WTC11 (cell line): ENCODE measurements at regions not wholly inside any gene's neighbourhood (a gene's known extent, or its start where the extent isn't known, plus 50 kb on each side); places are given as distances from the start of the nearest gene placed in this dataset.

Experiments used
- ATAC-seq: fragments of 200-7000 bp; cut with Tn5 transposase; 2 replicates; pipeline ENCODE4 v1.10.0; 2021; ENCODE audit warnings: mild to moderate bottlenecking, moderate library complexity
- CTCF ChIA-PET: fragments of 300-600 bp; sonication (Branson Sonifier 250); formaldehyde crosslinking; loops from one replicate; lab custom pipeline; 2021; ENCODE audit warnings: antibody characterized with exemption; lab: Charles Lee
- POLR2A ChIA-PET: fragments of 350-600 bp; sonication (Branson Sonifier 250); formaldehyde crosslinking; loops from one replicate; lab custom pipeline; 2021; ENCODE audit warnings: antibody characterized with exemption; lab: Charles Lee
- DNase-seq: peaks from one replicate; pipeline ENCODE4 v3.0.0; 2021; ENCODE audit warnings: low spot score
- H3K27ac Mint-ChIP-seq: 2 replicates; pipeline ENCODE4 v1.8.0; 2021; ENCODE audit warnings: mixed read lengths
- H3K27me3 Mint-ChIP-seq: 2 replicates; pipeline ENCODE4 v1.8.0; 2021; ENCODE audit warnings: low read depth, mild to moderate bottlenecking, moderate library complexity, mixed read lengths
- H3K36me3 Mint-ChIP-seq: 2 replicates; pipeline ENCODE4 v1.8.0; 2021; ENCODE audit warnings: mixed read lengths
- H3K4me1 Mint-ChIP-seq: 2 replicates; pipeline ENCODE4 v1.8.0; 2022; ENCODE audit warnings: mixed read lengths
- H3K4me3 Mint-ChIP-seq: 2 replicates; pipeline ENCODE4 v1.8.0; 2021; ENCODE audit warnings: mild to moderate bottlenecking, moderate library complexity, mixed read lengths
- H3K9me3 Mint-ChIP-seq: 2 replicates; pipeline ENCODE4 v1.8.0; 2021; ENCODE audit warnings: mixed read lengths
- ARID4B ChIP-seq: sonication (generic); formaldehyde crosslinking; IDR thresholded peaks from 2 replicates; pipeline ENCODE4 v1.8.0; 2023; ENCODE audit warnings: missing genetic modification reagents, mild to moderate bottlenecking, borderline replicate concordance
- CREM ChIP-seq: sonication (generic); formaldehyde crosslinking; IDR thresholded peaks from 2 replicates; pipeline ENCODE4 v1.8.1; 2022; ENCODE audit warnings: mild to moderate bottlenecking, missing genetic modification reagents, moderate library complexity
- CTCF ChIP-seq: fragments of 200-600 bp; IDR thresholded peaks from 2 replicates; pipeline ENCODE4 v1.8.0; 2022; ENCODE audit warnings: antibody characterized with exemption
- EMX1 ChIP-seq: fragments of 250-450 bp; sonication (Bioruptor Pico); IDR thresholded peaks from 2 replicates; pipeline ENCODE4 v1.8.0; 2021; ENCODE audit warnings: mild to moderate bottlenecking
- ESRRA ChIP-seq: sonication (generic); formaldehyde crosslinking; IDR thresholded peaks from 2 replicates; pipeline ENCODE4 v1.8.1; 2022; ENCODE audit warnings: mild to moderate bottlenecking, missing genetic modification reagents, borderline replicate concordance
- GTF2I ChIP-seq: fragments of 250-450 bp; sonication (Bioruptor Pico); conservative IDR thresholded peaks from 2 replicates; pipeline ENCODE4 v1.4.0; 2021; ENCODE audit warnings: mild to moderate bottlenecking
- HMGA2 ChIP-seq: fragments of 250-450 bp; sonication (Bioruptor Pico); IDR thresholded peaks from 2 replicates; pipeline ENCODE4 v1.4.0; 2021; ENCODE audit warnings: mild to moderate bottlenecking, moderate library complexity
- HMGXB4 ChIP-seq: sonication (generic); formaldehyde crosslinking; IDR thresholded peaks from 2 replicates; pipeline ENCODE4 v1.8.1; 2023; ENCODE audit warnings: mild to moderate bottlenecking, moderate library complexity, missing genetic modification reagents
- KAT7 ChIP-seq: sonication (generic); formaldehyde crosslinking; IDR thresholded peaks from 2 replicates; pipeline ENCODE4 v1.8.1; 2023; ENCODE audit warnings: missing genetic modification reagents, mild to moderate bottlenecking, borderline replicate concordance
- MLX ChIP-seq: sonication (generic); formaldehyde crosslinking; IDR thresholded peaks from 2 replicates; pipeline ENCODE4 v1.8.1; 2023; ENCODE audit warnings: mild to moderate bottlenecking, missing genetic modification reagents, moderate library complexity
- MYBL2 ChIP-seq: sonication (generic); formaldehyde crosslinking; IDR thresholded peaks from 2 replicates; pipeline ENCODE4 v1.8.1; 2023; ENCODE audit warnings: mild to moderate bottlenecking, moderate library complexity, missing genetic modification reagents
- RELA ChIP-seq: sonication (generic); formaldehyde crosslinking; IDR thresholded peaks from 2 replicates; pipeline ENCODE4 v1.8.1; 2022; ENCODE audit warnings: missing genetic modification reagents, mild to moderate bottlenecking, borderline replicate concordance
- TEAD4 ChIP-seq: sonication (generic); formaldehyde crosslinking; IDR thresholded peaks from 2 replicates; pipeline ENCODE4 v1.8.0; 2022; ENCODE audit warnings: mild to moderate bottlenecking, missing genetic modification reagents
- ZNF219 ChIP-seq: sonication (generic); formaldehyde crosslinking; IDR thresholded peaks from 2 replicates; pipeline ENCODE4 v1.8.0; 2023; ENCODE audit warnings: missing genetic modification reagents, mild to moderate bottlenecking, borderline replicate concordance
- ZNF317 ChIP-seq: sonication (generic); formaldehyde crosslinking; IDR thresholded peaks from 2 replicates; pipeline ENCODE4 v1.8.1; 2023; ENCODE audit warnings: low read depth, mild to moderate bottlenecking, moderate library complexity, missing genetic modification reagents, borderline replicate concordance
- ZNF423 ChIP-seq: fragments of 250-450 bp; sonication (Bioruptor Pico); IDR thresholded peaks from 2 replicates; pipeline ENCODE4 v2.1.2; 2022; ENCODE audit warnings: mild to moderate bottlenecking, moderate library complexity
- TF ChIP-seq, protein P1 (sequence below): sonication (generic); formaldehyde crosslinking; conservative IDR thresholded peaks from 2 replicates; pipeline ENCODE4 v1.8.1; 2023; ENCODE audit warnings: mild to moderate bottlenecking, low read depth, missing genetic modification reagents, moderate library complexity
- TF ChIP-seq, protein P2 (sequence below): sonication (generic); formaldehyde crosslinking; IDR thresholded peaks from 2 replicates; pipeline ENCODE4 v1.8.0; 2022; ENCODE audit warnings: mild to moderate bottlenecking, missing genetic modification reagents
- TF ChIP-seq, protein P3 (sequence below): sonication (generic); formaldehyde crosslinking; IDR thresholded peaks from 2 replicates; pipeline ENCODE4 v1.8.0; 2022; ENCODE audit warnings: mild to moderate bottlenecking, missing genetic modification reagents
- TF ChIP-seq, protein P4 (sequence below): fragments of 250-450 bp; sonication (Bioruptor Pico); IDR thresholded peaks from 2 replicates; pipeline ENCODE4 v2.1.2; 2022; ENCODE audit warnings: mild to moderate bottlenecking, moderate library complexity

- H3K9me3 Mint-ChIP-seq: peaks cover 11% of the 10 kb centered on the region
- H3K27ac Mint-ChIP-seq: no peak overlapping the region
- ATAC-seq (no peak), DNase-seq (no peak)
- POLR2A ChIA-PET: no interaction called here
- no peak overlapping the region for H3K4me3 Mint-ChIP-seq
- no peaks in the 10 kb centered on the region for H3K4me1 Mint-ChIP-seq
- CTCF ChIA-PET: no interaction called here
- H3K27me3 Mint-ChIP-seq: no peaks in the 10 kb centered on the region
- TF ChIP-seq GTF2I (CRISPR knock-in tag): no peak
- peak; percentile 86 for TF ChIP-seq ZNF317 (CRISPR knock-in tag)
- TF ChIP-seq, protein P1, sequence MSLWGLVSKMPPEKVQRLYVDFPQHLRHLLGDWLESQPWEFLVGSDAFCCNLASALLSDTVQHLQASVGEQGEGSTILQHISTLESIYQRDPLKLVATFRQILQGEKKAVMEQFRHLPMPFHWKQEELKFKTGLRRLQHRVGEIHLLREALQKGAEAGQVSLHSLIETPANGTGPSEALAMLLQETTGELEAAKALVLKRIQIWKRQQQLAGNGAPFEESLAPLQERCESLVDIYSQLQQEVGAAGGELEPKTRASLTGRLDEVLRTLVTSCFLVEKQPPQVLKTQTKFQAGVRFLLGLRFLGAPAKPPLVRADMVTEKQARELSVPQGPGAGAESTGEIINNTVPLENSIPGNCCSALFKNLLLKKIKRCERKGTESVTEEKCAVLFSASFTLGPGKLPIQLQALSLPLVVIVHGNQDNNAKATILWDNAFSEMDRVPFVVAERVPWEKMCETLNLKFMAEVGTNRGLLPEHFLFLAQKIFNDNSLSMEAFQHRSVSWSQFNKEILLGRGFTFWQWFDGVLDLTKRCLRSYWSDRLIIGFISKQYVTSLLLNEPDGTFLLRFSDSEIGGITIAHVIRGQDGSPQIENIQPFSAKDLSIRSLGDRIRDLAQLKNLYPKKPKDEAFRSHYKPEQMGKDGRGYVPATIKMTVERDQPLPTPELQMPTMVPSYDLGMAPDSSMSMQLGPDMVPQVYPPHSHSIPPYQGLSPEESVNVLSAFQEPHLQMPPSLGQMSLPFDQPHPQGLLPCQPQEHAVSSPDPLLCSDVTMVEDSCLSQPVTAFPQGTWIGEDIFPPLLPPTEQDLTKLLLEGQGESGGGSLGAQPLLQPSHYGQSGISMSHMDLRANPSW: no peak
- TF ChIP-seq, protein P2, sequence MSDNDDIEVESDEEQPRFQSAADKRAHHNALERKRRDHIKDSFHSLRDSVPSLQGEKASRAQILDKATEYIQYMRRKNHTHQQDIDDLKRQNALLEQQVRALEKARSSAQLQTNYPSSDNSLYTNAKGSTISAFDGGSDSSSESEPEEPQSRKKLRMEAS (CRISPR knock-in tag): no peak
- H3K36me3 Mint-ChIP-seq: peaks cover 5% of the 10 kb centered on the region
Observed at GRCh38 chr7:119694506-119694905, 578.5 kb upstream of the KCND2 start.

DNA sequence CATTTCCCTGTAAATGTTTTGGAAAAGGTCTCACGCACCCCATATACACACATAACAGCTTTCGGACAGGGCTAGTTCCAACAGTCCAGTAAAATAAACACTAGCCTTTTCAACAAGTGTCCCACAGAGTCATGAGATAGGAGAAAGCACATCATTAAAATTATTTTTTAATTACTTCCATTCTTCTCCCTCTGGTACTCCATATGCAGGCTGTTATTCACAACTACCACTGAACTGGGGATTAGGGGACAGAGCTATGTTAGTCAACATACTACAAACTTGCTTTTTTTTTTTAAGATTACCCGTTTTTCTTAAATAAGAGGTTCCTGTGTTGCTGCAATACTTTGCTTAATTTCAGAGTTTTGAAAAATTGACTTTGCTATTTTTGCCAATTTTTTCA, 576.6 kb upstream of the KCND2 start:
- no peak for DNase-seq
- POLR2A ChIA-PET: no interaction called here
- CTCF ChIA-PET: no interaction called here
- ATAC-seq: no peak
- H3K4me1 Mint-ChIP-seq: no peaks in the 10 kb centered on the region
- peaks cover 11% of the 10 kb centered on the region for H3K9me3 Mint-ChIP-seq
- peaks cover 5% of the 10 kb centered on the region for H3K36me3 Mint-ChIP-seq
- H3K27me3 Mint-ChIP-seq: no peaks in the 10 kb centered on the region
- no peak overlapping the region for H3K4me3 Mint-ChIP-seq
- H3K27ac Mint-ChIP-seq: no peak overlapping the region
- TF ChIP-seq MYBL2 (CRISPR knock-in tag) (no peak), HMGA2 (no peak), TEAD4 (CRISPR knock-in tag) (no peak), ARID4B (CRISPR knock-in tag) (no peak), MLX (no peak), ESRRA (CRISPR knock-in tag) (no peak), RELA (CRISPR knock-in tag) (no peak), EMX1 (CRISPR knock-in tag) (no peak), KAT7 (CRISPR knock-in tag) (no peak), HMGXB4 (CRISPR knock-in tag) (no peak), ZNF219 (CRISPR knock-in tag) (no peak), CREM (CRISPR knock-in tag) (no peak), ZNF423 (no peak), CTCF (no peak)
- TF ChIP-seq, protein P3, sequence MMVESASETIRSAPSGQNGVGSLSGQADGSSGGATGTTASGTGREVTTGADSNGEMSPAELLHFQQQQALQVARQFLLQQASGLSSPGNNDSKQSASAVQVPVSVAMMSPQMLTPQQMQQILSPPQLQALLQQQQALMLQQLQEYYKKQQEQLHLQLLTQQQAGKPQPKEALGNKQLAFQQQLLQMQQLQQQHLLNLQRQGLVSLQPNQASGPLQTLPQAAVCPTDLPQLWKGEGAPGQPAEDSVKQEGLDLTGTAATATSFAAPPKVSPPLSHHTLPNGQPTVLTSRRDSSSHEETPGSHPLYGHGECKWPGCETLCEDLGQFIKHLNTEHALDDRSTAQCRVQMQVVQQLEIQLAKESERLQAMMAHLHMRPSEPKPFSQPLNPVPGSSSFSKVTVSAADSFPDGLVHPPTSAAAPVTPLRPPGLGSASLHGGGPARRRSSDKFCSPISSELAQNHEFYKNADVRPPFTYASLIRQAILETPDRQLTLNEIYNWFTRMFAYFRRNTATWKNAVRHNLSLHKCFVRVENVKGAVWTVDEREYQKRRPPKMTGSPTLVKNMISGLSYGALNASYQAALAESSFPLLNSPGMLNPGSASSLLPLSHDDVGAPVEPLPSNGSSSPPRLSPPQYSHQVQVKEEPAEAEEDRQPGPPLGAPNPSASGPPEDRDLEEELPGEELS (CRISPR knock-in tag): no peak
- TF ChIP-seq, protein P4, sequence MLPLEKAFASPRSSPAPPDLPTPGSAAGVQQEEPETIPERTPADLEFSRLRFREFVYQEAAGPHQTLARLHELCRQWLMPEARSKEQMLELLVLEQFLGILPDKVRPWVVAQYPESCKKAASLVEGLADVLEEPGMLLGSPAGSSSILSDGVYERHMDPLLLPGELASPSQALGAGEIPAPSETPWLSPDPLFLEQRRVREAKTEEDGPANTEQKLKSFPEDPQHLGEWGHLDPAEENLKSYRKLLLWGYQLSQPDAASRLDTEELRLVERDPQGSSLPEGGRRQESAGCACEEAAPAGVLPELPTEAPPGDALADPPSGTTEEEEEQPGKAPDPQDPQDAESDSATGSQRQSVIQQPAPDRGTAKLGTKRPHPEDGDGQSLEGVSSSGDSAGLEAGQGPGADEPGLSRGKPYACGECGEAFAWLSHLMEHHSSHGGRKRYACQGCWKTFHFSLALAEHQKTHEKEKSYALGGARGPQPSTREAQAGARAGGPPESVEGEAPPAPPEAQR (CRISPR knock-in tag): no peak
